HEK293 (cell line): ENCODE measurements at regions not wholly inside any gene's neighbourhood (a gene's known extent, or its start where the extent isn't known, plus 50 kb on each side); places are given as distances from the start of the nearest gene placed in this dataset.

Source experiments
- CTCF ChIP-seq: fragments of 450-650 bp; formaldehyde crosslinking; IDR thresholded peaks from 2 replicates; pipeline ENCODE4 v1.5.1; 2016; ENCODE audit warnings: missing biosample characterization, missing genetic modification characterization
- SETDB1 ChIP-seq: IDR thresholded peaks from one replicate; pipeline ENCODE4 v1.6.1; 2017; ENCODE audit warnings: mild to moderate bottlenecking, low read length, moderate library complexity, mixed read lengths; ENCODE audit not compliant: insufficient read length
- ZFP37 ChIP-seq: fragments of 450-650 bp; formaldehyde crosslinking; IDR thresholded peaks from 2 replicates; pipeline ENCODE4 v1.5.1; 2016; ENCODE audit warnings: missing biosample characterization, missing genetic modification characterization
- ZNF302 ChIP-seq: fragments of 450-650 bp; formaldehyde crosslinking; IDR thresholded peaks from 2 replicates; pipeline ENCODE4 v1.5.1; 2016; ENCODE audit warnings: missing biosample characterization, missing genetic modification characterization, low read depth
- ZNF311 ChIP-seq: fragments of 450-650 bp; formaldehyde crosslinking; IDR thresholded peaks from 2 replicates; pipeline ENCODE4 v1.5.1; 2017; ENCODE audit warnings: missing biosample characterization, missing genetic modification characterization, borderline replicate concordance
- ZNF335 ChIP-seq: fragments of 450-650 bp; formaldehyde crosslinking; conservative IDR thresholded peaks from 2 replicates; pipeline ENCODE4 v1.5.1; 2016; ENCODE audit warnings: missing biosample characterization, missing genetic modification characterization
- ZNF548 ChIP-seq: fragments of 450-650 bp; formaldehyde crosslinking; IDR thresholded peaks from 2 replicates; pipeline ENCODE4 v1.5.1; 2016; ENCODE audit warnings: missing biosample characterization, missing genetic modification characterization
- ZSCAN4 ChIP-seq: fragments of 450-650 bp; formaldehyde crosslinking; IDR thresholded peaks from 2 replicates; pipeline ENCODE4 v1.5.1; 2017; ENCODE audit warnings: missing biosample characterization, missing genetic modification characterization
- TF ChIP-seq, protein P1 (sequence below): fragments of 450-650 bp; formaldehyde crosslinking; conservative IDR thresholded peaks from 2 replicates; pipeline ENCODE4 v1.5.1; 2016; ENCODE audit warnings: low read depth, missing biosample characterization, missing genetic modification characterization

DNA sequence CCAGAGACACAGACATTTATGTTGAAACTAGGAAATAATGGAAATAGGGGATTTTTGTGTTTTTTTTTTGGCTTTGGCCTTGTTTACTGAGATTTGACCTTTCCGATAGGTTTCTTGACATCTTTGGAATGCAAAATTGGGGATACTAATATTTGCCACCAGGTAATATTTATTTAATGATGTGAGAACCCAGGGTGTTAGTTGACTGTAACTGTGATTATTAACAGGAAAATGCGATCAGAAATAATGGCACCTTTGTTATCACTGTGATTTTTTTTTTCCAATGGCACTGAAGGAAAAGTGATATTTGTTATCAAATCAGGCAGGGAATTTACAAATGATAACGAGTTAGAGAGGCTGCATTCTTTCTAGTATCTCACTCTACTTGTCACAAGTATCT, 330.5 kb downstream of the SOX4 start:
- TF ChIP-seq CTCF (no peak), ZNF335 (tag by site-specific recombination) (no peak), ZSCAN4 (tag by site-specific recombination) (no peak), ZFP37 (tag by site-specific recombination) (no peak), ZNF311 (tag by site-specific recombination) (no peak), ZNF302 (tag by site-specific recombination) (no peak), ZNF548 (tag by site-specific recombination) (no peak), SETDB1 (no peak)
- TF ChIP-seq, protein P1, sequence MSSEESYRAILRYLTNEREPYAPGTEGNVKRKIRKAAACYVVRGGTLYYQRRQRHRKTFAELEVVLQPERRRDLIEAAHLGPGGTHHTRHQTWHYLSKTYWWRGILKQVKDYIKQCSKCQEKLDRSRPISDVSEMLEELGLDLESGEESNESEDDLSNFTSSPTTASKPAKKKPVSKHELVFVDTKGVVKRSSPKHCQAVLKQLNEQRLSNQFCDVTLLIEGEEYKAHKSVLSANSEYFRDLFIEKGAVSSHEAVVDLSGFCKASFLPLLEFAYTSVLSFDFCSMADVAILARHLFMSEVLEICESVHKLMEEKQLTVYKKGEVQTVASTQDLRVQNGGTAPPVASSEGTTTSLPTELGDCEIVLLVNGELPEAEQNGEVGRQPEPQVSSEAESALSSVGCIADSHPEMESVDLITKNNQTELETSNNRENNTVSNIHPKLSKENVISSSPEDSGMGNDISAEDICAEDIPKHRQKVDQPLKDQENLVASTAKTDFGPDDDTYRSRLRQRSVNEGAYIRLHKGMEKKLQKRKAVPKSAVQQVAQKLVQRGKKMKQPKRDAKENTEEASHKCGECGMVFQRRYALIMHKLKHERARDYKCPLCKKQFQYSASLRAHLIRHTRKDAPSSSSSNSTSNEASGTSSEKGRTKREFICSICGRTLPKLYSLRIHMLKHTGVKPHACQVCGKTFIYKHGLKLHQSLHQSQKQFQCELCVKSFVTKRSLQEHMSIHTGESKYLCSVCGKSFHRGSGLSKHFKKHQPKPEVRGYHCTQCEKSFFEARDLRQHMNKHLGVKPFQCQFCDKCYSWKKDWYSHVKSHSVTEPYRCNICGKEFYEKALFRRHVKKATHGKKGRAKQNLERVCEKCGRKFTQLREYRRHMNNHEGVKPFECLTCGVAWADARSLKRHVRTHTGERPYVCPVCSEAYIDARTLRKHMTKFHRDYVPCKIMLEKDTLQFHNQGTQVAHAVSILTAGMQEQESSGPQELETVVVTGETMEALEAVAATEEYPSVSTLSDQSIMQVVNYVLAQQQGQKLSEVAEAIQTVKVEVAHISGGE (tag by site-specific recombination) = no peak
